ENCODE measurements at regions not wholly inside any gene's neighbourhood (a gene's known extent, or its start where the extent isn't known, plus 50 kb on each side); places are given as distances from the start of the nearest gene placed in this dataset.

- TF ChIP-seq ETV5 (CRISPR knock-in tag; IDR thresholded peaks at IDR 0.05; ENCODE audit: borderline replicate concordance) (0 out of 2 replicates have a peak, but pooled peaks have one; percentile 10), THYN1 (CRISPR knock-in tag; IDR thresholded peaks at IDR 0.05; ENCODE audit: borderline replicate concordance, low read depth) (no peak), RARG (CRISPR knock-in tag; IDR thresholded peaks at IDR 0.05; ENCODE audit: low read depth) (no peak), ZNF83 (CRISPR knock-in tag; IDR thresholded peaks at IDR 0.05; ENCODE audit: borderline replicate concordance) (no peak), CCDC6 (CRISPR knock-in tag; IDR thresholded peaks at IDR 0.05) (peak; percentile 40; the same call in 1 of the 2 replicates), HDAC6 (IDR thresholded peaks at IDR 0.05; ENCODE audit: low read depth, low read length) (no peak), SMARCE1 (IDR thresholded peaks at IDR 0.05; ENCODE audit: borderline replicate concordance) (no peak), ZBTB49 (CRISPR knock-in tag; IDR thresholded peaks at IDR 0.05; ENCODE audit: borderline replicate concordance) (0 out of 2 replicates have a peak, but pooled peaks have one; percentile 15), FOXA1 (IDR thresholded peaks at IDR 0.05) (no peak), FOXA1 (CRISPR knock-in tag; IDR thresholded peaks at IDR 0.05) (no peak), U2AF2 (IDR thresholded peaks at IDR 0.05; ENCODE audit: low read depth, low read length) (no peak), ZNF589 (CRISPR knock-in tag; conservative IDR thresholded peaks at IDR 0.05) (no peak), ZNF256 (CRISPR knock-in tag; conservative IDR thresholded peaks at IDR 0.05) (no peak), ZSCAN21 (CRISPR knock-in tag; IDR thresholded peaks at IDR 0.05; ENCODE audit: borderline replicate concordance) (no peak), ZNF101 (CRISPR knock-in tag; IDR thresholded peaks at IDR 0.05; ENCODE audit: borderline replicate concordance, low read depth) (no peak), ZNF562 (CRISPR knock-in tag; IDR thresholded peaks at IDR 0.05; ENCODE audit: borderline replicate concordance) (no peak), ZNF20 (CRISPR knock-in tag; IDR thresholded peaks at IDR 0.05) (peak; percentile 60; the same call in 1 of the 2 replicates), ATM (IDR thresholded peaks at IDR 0.05; ENCODE audit: borderline replicate concordance) (no peak), NR3C1 (CRISPR knock-in tag; IDR thresholded peaks at IDR 0.05) (no peak), ZNF564 (CRISPR knock-in tag; IDR thresholded peaks at IDR 0.05) (peak; percentile 5; the same call in 1 of the 2 replicates), HINFP (CRISPR knock-in tag; IDR thresholded peaks at IDR 0.05; ENCODE audit: low read depth) (0 out of 2 replicates have a peak, but pooled peaks have one; percentile 8), NKX3-1 (CRISPR knock-in tag; IDR thresholded peaks at IDR 0.05) (no peak), HCFC1 (IDR thresholded peaks at IDR 0.05; ENCODE audit: low read depth, low read length) (no peak), MEIS2 (CRISPR knock-in tag; IDR thresholded peaks at IDR 0.05) (no peak), NR2F1 (CRISPR knock-in tag; IDR thresholded peaks at IDR 0.05) (no peak), ZNF792 (CRISPR knock-in tag; IDR thresholded peaks at IDR 0.05) (0 out of 2 replicates have a peak, but pooled peaks have one; percentile 29), ZNF605 (CRISPR knock-in tag; IDR thresholded peaks at IDR 0.05) (no peak)
These were observed 311.4 kb downstream of the SEC14L1 start (continued) for GRCh38 chr17:77451894-77452852.

Measured in HepG2 (cell line).